Caco-2 (cell line): ENCODE measurements at regions not wholly inside any gene's neighbourhood (a gene's known extent, or its start where the extent isn't known, plus 50 kb on each side); places are given as distances from the start of the nearest gene placed in this dataset.

ENCODE experiments used
- BruUV-seq: library from RNA; stranded (reverse); fragments of 400-500 nt; replicated peaks from 2 replicates; lab custom pipeline; 2021; lab: Mats Ljungman, UMichigan
- CTCF ChIA-PET: fragments of 300-600 bp; sonication (Branson Sonifier 250); formaldehyde crosslinking; loops from one replicate; lab custom pipeline; 2022; ENCODE audit warnings: antibody characterized with exemption; lab: Charles Lee
- POLR2A ChIA-PET: fragments of 300-600 bp; sonication (Branson Sonifier 250); formaldehyde crosslinking; loops from one replicate; lab custom pipeline; 2022; ENCODE audit warnings: antibody characterized with exemption; lab: Charles Lee
- DNase-seq, 2 experiments: peaks; one replicate each; pipeline versions ENCODE4 v3.0.0 to v3.0.0-alpha.2; 2020 to 2022
- H3K27me3 ChIP-seq: replicated peaks from 2 replicates; pipeline ENCODE4 v1.6.0; 2011; ENCODE audit warnings: low read length; ENCODE audit not compliant: control insufficient read depth, insufficient read depth
- H3K36me3 ChIP-seq: 2 replicates; pipeline ENCODE4 v1.5.1; 2011; ENCODE audit warnings: low read length; ENCODE audit not compliant: control insufficient read depth, insufficient read depth
- H3K4me1 ChIP-seq: fragments of 250-450 bp; sonication (Bioruptor Pico); 2 replicates; pipeline ENCODE4 v1.5.1; 2020; ENCODE audit warnings: mild to moderate bottlenecking
- H3K4me3 ChIP-seq: 2 replicates; pipeline ENCODE4 v1.5.1; 2011; ENCODE audit warnings: low read depth, mild to moderate bottlenecking, control low read depth, low read length
- H3K9me3 ChIP-seq: fragments of 250-450 bp; sonication (Bioruptor Pico); 2 replicates; pipeline ENCODE4 v1.5.1; 2020; ENCODE audit warnings: mild to moderate bottlenecking, moderate library complexity
- H3K27ac Mint-ChIP-seq: one replicate; pipeline ENCODE4 v1.8.0; 2022; ENCODE audit warnings: mixed read lengths; ENCODE audit not compliant: unreplicated experiment
- H3K27me3 Mint-ChIP-seq: one replicate; pipeline ENCODE4 v1.8.0; 2022; ENCODE audit warnings: mixed read lengths; ENCODE audit not compliant: insufficient read depth, unreplicated experiment
- H3K36me3 Mint-ChIP-seq: one replicate; pipeline ENCODE4 v1.8.0; 2022; ENCODE audit warnings: mild to moderate bottlenecking, mixed read lengths; ENCODE audit not compliant: insufficient read depth, unreplicated experiment
- H3K4me1 Mint-ChIP-seq: one replicate; pipeline ENCODE4 v1.8.0; 2022; ENCODE audit warnings: low read depth, mixed read lengths; ENCODE audit not compliant: unreplicated experiment
- H3K4me3 Mint-ChIP-seq: one replicate; pipeline ENCODE4 v1.8.0; 2022; ENCODE audit warnings: mild to moderate bottlenecking, moderate library complexity, mixed read lengths; ENCODE audit not compliant: unreplicated experiment
- H3K9me3 Mint-ChIP-seq: one replicate; pipeline ENCODE4 v1.8.0; 2022; ENCODE audit warnings: mixed read lengths; ENCODE audit not compliant: unreplicated experiment
- CTCF ChIP-seq, 2 experiments: fragments of 200-600 bp in 1 of 2; IDR thresholded peaks; 1 replicate in 1 of 2; 2 replicates in 1 of 2; pipeline versions ENCODE4 v1.5.1 to v1.8.0; 2011 to 2022; ENCODE audit warnings: antibody characterized with exemption in 1 of 2, control low read depth in 1 of 2, inconsistent platforms in 1 of 2, low read depth in 1 of 2, low read length in 1 of 2, mild to moderate bottlenecking in 1 of 2, moderate library complexity in 1 of 2; ENCODE audit not compliant: insufficient read depth in 1 of 2, severe bottlenecking in 1 of 2, unreplicated experiment in 1 of 2
- intact Hi-C: fragments of 100-400 bp; cut with micrococcal nuclease; formaldehyde crosslinking; loops from one replicate; pipeline ENCODE4 v1.10.0; 2022; ENCODE audit not compliant: unreplicated experiment

GRCh38 chr15:95280711-95281110 lies 1049.3 kb downstream of the MCTP2 start:
- intact Hi-C loops = no loop called here
- no peaks in the 10 kb centered on the region for H3K27me3 ChIP-seq
- ChIA-PET CTCF (no interaction called here), POLR2A (no interaction called here)
- Mint-ChIP-seq H3K4me1 (no peaks in the 10 kb centered on the region), H3K27ac (no peak overlapping the region), H3K4me3 (no peak overlapping the region), H3K9me3 (no peaks in the 10 kb centered on the region), H3K36me3 (no peaks in the 10 kb centered on the region), H3K27me3 (peaks cover 4% of the 10 kb centered on the region)
- H3K4me3 ChIP-seq = no peak overlapping the region
- no peak for DNase-seq
- BruUV-seq = no TSS peak
- H3K4me1 ChIP-seq = no peaks in the 10 kb centered on the region
- H3K9me3 ChIP-seq = no peaks in the 10 kb centered on the region
- TF ChIP-seq CTCF (IDR thresholded peaks at IDR 0.05; ENCODE audit: insufficient read depth in 1 of 2, low read depth in 1 of 2, low read length in 1 of 2, severe bottlenecking in 1 of 2, unreplicated experiment in 1 of 2) = no peak
- no peaks in the 10 kb centered on the region for H3K36me3 ChIP-seq

- H3K36me3 ChIP-seq = no peaks in the 10 kb centered on the region
Measured at GRCh38 chr15:95281470-95281869, 1049.0 kb upstream of the NR2F2 start.

GRCh38 chr15:95284492-95284891 lies 1046.0 kb upstream of the NR2F2 start:
- Mint-ChIP-seq H3K27me3 (peaks cover 4% of the 10 kb centered on the region), H3K4me3 (no peak overlapping the region), H3K4me1 (no peaks in the 10 kb centered on the region), H3K36me3 (no peaks in the 10 kb centered on the region), H3K27ac (no peak overlapping the region), H3K9me3 (no peaks in the 10 kb centered on the region)
- Histone ChIP-seq H3K4me3 (no peak overlapping the region), H3K27me3 (no peaks in the 10 kb centered on the region), H3K9me3 (no peaks in the 10 kb centered on the region), H3K36me3 (no peaks in the 10 kb centered on the region), H3K4me1 (no peaks in the 10 kb centered on the region)
- BruUV-seq = no TSS peak
- TF ChIP-seq CTCF (IDR thresholded peaks at IDR 0.05; ENCODE audit: insufficient read depth in 1 of 2, low read depth in 1 of 2, low read length in 1 of 2, severe bottlenecking in 1 of 2, unreplicated experiment in 1 of 2) = no peak
- ChIA-PET POLR2A (no interaction called here), CTCF (no interaction called here)
- intact Hi-C loops = no loop called here
- no peak for DNase-seq

More at GRCh38 chr15:95281470-95281869, 1049.0 kb upstream of the NR2F2 start:
- no peaks in the 10 kb centered on the region for H3K4me1 ChIP-seq
- H3K9me3 ChIP-seq = no peaks in the 10 kb centered on the region
- Mint-ChIP-seq H3K27ac (no peak overlapping the region), H3K4me1 (no peaks in the 10 kb centered on the region), H3K36me3 (no peaks in the 10 kb centered on the region), H3K27me3 (peaks cover 4% of the 10 kb centered on the region), H3K4me3 (no peak overlapping the region), H3K9me3 (no peaks in the 10 kb centered on the region)
- POLR2A ChIA-PET = no interaction called here
- H3K27me3 ChIP-seq = no peaks in the 10 kb centered on the region
- DNase-seq = no peak
- CTCF ChIA-PET = no interaction called here
- no peak for TF ChIP-seq CTCF (IDR thresholded peaks at IDR 0.05; ENCODE audit: insufficient read depth in 1 of 2, low read depth in 1 of 2, low read length in 1 of 2, severe bottlenecking in 1 of 2, unreplicated experiment in 1 of 2)
- H3K4me3 ChIP-seq = no peak overlapping the region
- no TSS peak for BruUV-seq
- intact Hi-C loops = no loop called here
